GM12872 (cell line): ENCODE measurements at regions not wholly inside any gene's neighbourhood (a gene's known extent, or its start where the extent isn't known, plus 50 kb on each side); places are given as distances from the start of the nearest gene placed in this dataset.

ENCODE experiments used
- TF ChIP-seq, protein P1 (sequence below): IDR thresholded peaks from 3 replicates; pipeline ENCODE4 v1.5.1; 2011; ENCODE audit warnings: low read depth, mild to moderate bottlenecking, low read length, moderate library complexity; ENCODE audit not compliant: insufficient read depth

- TF ChIP-seq, protein P1, sequence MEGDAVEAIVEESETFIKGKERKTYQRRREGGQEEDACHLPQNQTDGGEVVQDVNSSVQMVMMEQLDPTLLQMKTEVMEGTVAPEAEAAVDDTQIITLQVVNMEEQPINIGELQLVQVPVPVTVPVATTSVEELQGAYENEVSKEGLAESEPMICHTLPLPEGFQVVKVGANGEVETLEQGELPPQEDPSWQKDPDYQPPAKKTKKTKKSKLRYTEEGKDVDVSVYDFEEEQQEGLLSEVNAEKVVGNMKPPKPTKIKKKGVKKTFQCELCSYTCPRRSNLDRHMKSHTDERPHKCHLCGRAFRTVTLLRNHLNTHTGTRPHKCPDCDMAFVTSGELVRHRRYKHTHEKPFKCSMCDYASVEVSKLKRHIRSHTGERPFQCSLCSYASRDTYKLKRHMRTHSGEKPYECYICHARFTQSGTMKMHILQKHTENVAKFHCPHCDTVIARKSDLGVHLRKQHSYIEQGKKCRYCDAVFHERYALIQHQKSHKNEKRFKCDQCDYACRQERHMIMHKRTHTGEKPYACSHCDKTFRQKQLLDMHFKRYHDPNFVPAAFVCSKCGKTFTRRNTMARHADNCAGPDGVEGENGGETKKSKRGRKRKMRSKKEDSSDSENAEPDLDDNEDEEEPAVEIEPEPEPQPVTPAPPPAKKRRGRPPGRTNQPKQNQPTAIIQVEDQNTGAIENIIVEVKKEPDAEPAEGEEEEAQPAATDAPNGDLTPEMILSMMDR: no peak
Observed at GRCh38 chr20:53870426-53871315, 199.7 kb downstream of the BCAS1 start.

GRCh38 chr20:53869466-53870258 is 200.7 kb downstream of the BCAS1 start:
- TF ChIP-seq, protein P1: peak; percentile 88

DNA sequence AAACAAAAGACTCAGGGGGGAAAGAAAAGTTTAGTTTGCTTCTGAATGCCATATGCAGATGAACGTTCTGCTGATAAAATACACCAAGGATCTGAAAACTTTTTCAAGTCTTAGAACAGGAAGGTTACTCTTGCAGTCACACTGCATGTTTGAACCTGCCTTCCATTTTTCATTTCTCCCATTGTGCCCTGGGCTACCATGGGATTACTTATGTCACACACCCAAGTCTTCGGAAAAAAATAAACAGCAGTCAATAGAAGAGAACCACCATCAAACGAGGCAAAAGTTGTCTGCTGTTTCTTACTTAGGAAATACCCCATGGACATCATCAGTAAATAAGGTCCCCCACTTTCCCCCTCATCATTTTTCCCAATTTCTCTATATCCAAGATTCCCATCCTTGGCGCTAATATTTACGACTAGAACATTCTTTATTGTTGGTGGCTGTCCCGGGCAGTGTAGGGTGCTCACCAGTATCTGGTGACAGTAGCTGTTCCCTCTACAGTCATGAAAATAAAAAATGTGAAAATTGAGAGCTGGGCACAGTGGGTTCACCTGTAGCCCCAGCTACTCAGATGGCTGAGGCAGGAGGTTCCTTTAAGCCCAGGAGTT is 202.5 kb downstream of the BCAS1 start:
- TF ChIP-seq, protein P1: no peak

GRCh38 chr20:53866794-53867740 is 203.3 kb downstream of the BCAS1 start:
- TF ChIP-seq, protein P1: no peak

GRCh38 chr20:53865901-53866793 is 204.2 kb downstream of the BCAS1 start:
- TF ChIP-seq, protein P1: no peak

- TF ChIP-seq, protein P1: no peak
Observed at GRCh38 chr20:53859684-53860083, 210.7 kb downstream of the BCAS1 start.
